SK-N-SH treated with all-trans-retinoic acid at 6 μM for 48 hours (cell line): ENCODE measurements at regions not wholly inside any gene's neighbourhood (a gene's known extent, or its start where the extent isn't known, plus 50 kb on each side); places are given as distances from the start of the nearest gene placed in this dataset.

ENCODE experiments used
- ARNTL ChIP-seq: fragments of 450-650 bp; formaldehyde crosslinking; IDR thresholded peaks from 2 replicates; pipeline ENCODE4 v1.5.0; 2020; ENCODE audit warnings: low read depth, mild to moderate bottlenecking, moderate library complexity, borderline replicate concordance
- CREB5 ChIP-seq: fragments of 250-450 bp; sonication (Bioruptor Pico); IDR thresholded peaks from 2 replicates; pipeline ENCODE4 v1.5.1; 2020; ENCODE audit warnings: low read depth, mild to moderate bottlenecking, moderate library complexity
- ISL1 ChIP-seq: fragments of 250-450 bp; sonication (Bioruptor Pico); IDR thresholded peaks from 2 replicates; pipeline ENCODE4 v2.1.2; 2022; ENCODE audit warnings: mild to moderate bottlenecking, moderate library complexity
- OSR1 ChIP-seq: fragments of 250-450 bp; sonication (Bioruptor Pico); IDR thresholded peaks from 2 replicates; pipeline ENCODE4 v1.8.0; 2022; ENCODE audit warnings: moderate library complexity, mild to moderate bottlenecking, inconsistent platforms
- PATZ1 ChIP-seq: fragments of 250-450 bp; sonication (Bioruptor Pico); IDR thresholded peaks from 2 replicates; pipeline ENCODE4 v1.8.0; 2020; ENCODE audit warnings: mild to moderate bottlenecking, moderate library complexity, borderline replicate concordance
- POU6F1 ChIP-seq: fragments of 250-450 bp; sonication (Bioruptor Pico); IDR thresholded peaks from 2 replicates; pipeline ENCODE4 v1.8.0; 2021; ENCODE audit warnings: low read depth, mild to moderate bottlenecking, moderate library complexity, borderline replicate concordance
- PPARA ChIP-seq: fragments of 250-450 bp; sonication (Bioruptor Pico); IDR thresholded peaks from 2 replicates; pipeline ENCODE4 v1.5.0; 2020; ENCODE audit warnings: mild to moderate bottlenecking, borderline replicate concordance
- TSHZ2 ChIP-seq: fragments of 250-450 bp; sonication (Bioruptor Pico); IDR thresholded peaks from 2 replicates; pipeline ENCODE4 v1.5.0; 2020; ENCODE audit warnings: mild to moderate bottlenecking, moderate library complexity
- ZFP3 ChIP-seq: fragments of 250-450 bp; sonication (Bioruptor Pico); IDR thresholded peaks from 2 replicates; pipeline ENCODE4 v1.5.0; 2020; ENCODE audit warnings: mild to moderate bottlenecking, moderate library complexity
- ZFP30 ChIP-seq: fragments of 450-650 bp; formaldehyde crosslinking; IDR thresholded peaks from 2 replicates; pipeline ENCODE4 v1.5.0; 2022; ENCODE audit warnings: mild to moderate bottlenecking, moderate library complexity
- ZNF565 ChIP-seq: fragments of 450-650 bp; formaldehyde crosslinking; conservative IDR thresholded peaks from 2 replicates; pipeline ENCODE4 v1.5.0; 2020; ENCODE audit warnings: low read depth, mild to moderate bottlenecking, moderate library complexity
- ZNF8 ChIP-seq: fragments of 450-650 bp; formaldehyde crosslinking; IDR thresholded peaks from 2 replicates; pipeline ENCODE4 v1.5.0; 2020; ENCODE audit warnings: mild to moderate bottlenecking, moderate library complexity

GRCh38 chrX:68927178-68927577 lies 98.4 kb downstream of the EFNB1 start:
- TF ChIP-seq ISL1 (CRISPR knock-in tag) = no peak
- TF ChIP-seq CREB5 = no peak
- no peak for TF ChIP-seq ZNF8 (CRISPR knock-in tag)
- TF ChIP-seq PPARA = no peak
- TF ChIP-seq OSR1 (CRISPR knock-in tag) = no peak
- TF ChIP-seq ZNF565 (CRISPR knock-in tag) = no peak
- no peak for TF ChIP-seq PATZ1 (CRISPR knock-in tag)
- no peak for TF ChIP-seq ARNTL
- TF ChIP-seq ZFP3 = no peak
- TF ChIP-seq POU6F1 = no peak
- TF ChIP-seq TSHZ2 (CRISPR knock-in tag) = no peak
- TF ChIP-seq ZFP30 (CRISPR knock-in tag) = no peak
